H9 (cell line): ENCODE measurements at regions not wholly inside any gene's neighbourhood (a gene's known extent, or its start where the extent isn't known, plus 50 kb on each side); places are given as distances from the start of the nearest gene placed in this dataset.

Experiments
- DNase-seq: peaks from one replicate; pipeline ENCODE4 v3.0.0-alpha.2; 2017
- H2AFZ ChIP-seq: one replicate; pipeline ENCODE4 v1.6.1; 2013; ENCODE audit warnings: mild to moderate bottlenecking, low read length, control low read depth, moderate library complexity
- H2AK5ac ChIP-seq: 2 replicates; pipeline ENCODE4 v1.6.1; 2013; ENCODE audit warnings: low read length, control low read depth, mixed read lengths; ENCODE audit not compliant: insufficient read length
- H2BK120ac ChIP-seq: one replicate; pipeline ENCODE4 v1.6.1; 2013; ENCODE audit warnings: low read depth, mild to moderate bottlenecking, low read length, control low read depth, inconsistent platforms; ENCODE audit not compliant: poor library complexity, severe bottlenecking
- H2BK12ac ChIP-seq: 2 replicates; pipeline ENCODE4 v1.6.1; 2013; ENCODE audit warnings: low read length, control low read depth, mixed read lengths, low read depth; ENCODE audit not compliant: insufficient read length
- H2BK15ac ChIP-seq: 2 replicates; pipeline ENCODE4 v1.6.1; 2013; ENCODE audit warnings: low read depth, low read length, control low read depth
- H2BK20ac ChIP-seq: one replicate; pipeline ENCODE4 v1.6.1; 2013; ENCODE audit warnings: low read depth, mild to moderate bottlenecking, low read length, control low read depth, inconsistent platforms; ENCODE audit not compliant: poor library complexity, severe bottlenecking
- H2BK5ac ChIP-seq: 2 replicates; pipeline ENCODE4 v1.6.1; 2013; ENCODE audit warnings: low read length, control low read depth, mixed read lengths; ENCODE audit not compliant: insufficient read length
- H3K14ac ChIP-seq: 2 replicates; pipeline ENCODE4 v1.6.1; 2013; ENCODE audit warnings: low read length, control low read depth; ENCODE audit not compliant: insufficient read depth
- H3K18ac ChIP-seq: 2 replicates; pipeline ENCODE4 v1.6.1; 2013; ENCODE audit warnings: low read depth, mild to moderate bottlenecking, mixed read lengths, low read length, control low read depth; ENCODE audit not compliant: insufficient read length
- H3K23ac ChIP-seq: 2 replicates; pipeline ENCODE4 v1.6.1; 2013; ENCODE audit warnings: low read length, control low read depth, mixed read lengths, low read depth; ENCODE audit not compliant: insufficient read length
- H3K23me2 ChIP-seq: 2 replicates; pipeline ENCODE4 v1.6.1; 2013; ENCODE audit warnings: low read depth, mild to moderate bottlenecking, mixed read lengths, low read length, control low read depth; ENCODE audit not compliant: insufficient read length, poor library complexity, severe bottlenecking
- H3K27ac ChIP-seq: 2 replicates; pipeline ENCODE4 v1.5.1; 2013; ENCODE audit warnings: low read length, control low read depth, mixed read lengths, low read depth; ENCODE audit not compliant: insufficient read length
- H3K27me3 ChIP-seq: 2 replicates; pipeline ENCODE4 v1.6.1; 2013; ENCODE audit warnings: low read length, control low read depth, inconsistent platforms; ENCODE audit not compliant: insufficient read depth
- H3K4ac ChIP-seq: 2 replicates; pipeline ENCODE4 v1.6.1; 2013; ENCODE audit warnings: low read depth, mild to moderate bottlenecking, control low read depth, inconsistent platforms, low read length, moderate library complexity
- H3K4me1 ChIP-seq: 2 replicates; pipeline ENCODE4 v1.6.1; 2013; ENCODE audit warnings: low read length, control low read depth, inconsistent platforms; ENCODE audit not compliant: insufficient read depth
- H3K4me2 ChIP-seq: 2 replicates; pipeline ENCODE4 v1.6.1; 2013; ENCODE audit warnings: low read length, control low read depth, mixed read lengths; ENCODE audit not compliant: insufficient read length, insufficient read depth
- H3K56ac ChIP-seq: 2 replicates; pipeline ENCODE4 v1.6.1; 2013; ENCODE audit warnings: low read depth, mild to moderate bottlenecking, mixed read lengths, low read length, control low read depth; ENCODE audit not compliant: insufficient read length
- H3K79me1 ChIP-seq: 2 replicates; pipeline ENCODE4 v1.6.1; 2013; ENCODE audit warnings: low read depth, mild to moderate bottlenecking, moderate library complexity, low read length, control low read depth, inconsistent platforms; ENCODE audit not compliant: insufficient read depth, poor library complexity, severe bottlenecking
- H3K79me2 ChIP-seq: 2 replicates; pipeline ENCODE4 v1.6.1; 2013; ENCODE audit warnings: low read length, control low read depth, inconsistent platforms; ENCODE audit not compliant: insufficient read depth
- H3K9ac ChIP-seq: 2 replicates; pipeline ENCODE4 v1.6.1; 2013; ENCODE audit warnings: low read length, control low read depth, mixed read lengths; ENCODE audit not compliant: insufficient read length; ENCODE audit errors: extremely low read depth
- H3K9me3 ChIP-seq: one replicate; pipeline ENCODE4 v1.6.1; 2013; ENCODE audit warnings: low read depth, low read length, inconsistent platforms; ENCODE audit not compliant: control insufficient read depth
- H3T11ph ChIP-seq: one replicate; pipeline ENCODE4 v1.6.1; 2013; ENCODE audit warnings: mild to moderate bottlenecking, low read length, control low read depth, inconsistent platforms
- H4K20me1 ChIP-seq: one replicate; pipeline ENCODE4 v1.6.1; 2013; ENCODE audit not compliant: control insufficient read depth, insufficient read length, insufficient read depth
- H4K5ac ChIP-seq: 2 replicates; pipeline ENCODE4 v1.6.1; 2013; ENCODE audit warnings: low read depth, mild to moderate bottlenecking, mixed read lengths, low read length, control low read depth; ENCODE audit not compliant: insufficient read length
- H4K8ac ChIP-seq: replicated peaks from 2 replicates; pipeline ENCODE4 v1.6.1; 2013; ENCODE audit warnings: low read length, control low read depth, mixed read lengths, low read depth; ENCODE audit not compliant: insufficient read length
- H4K91ac ChIP-seq: 2 replicates; pipeline ENCODE4 v1.6.1; 2013; ENCODE audit warnings: low read depth, mild to moderate bottlenecking, moderate library complexity, mixed read lengths, low read length, control low read depth; ENCODE audit not compliant: insufficient read length
- H3K27ac Mint-ChIP-seq, 3 experiments: 2 replicates in 2 of 3; 3 replicates in 1 of 3; pipeline ENCODE4 v1.8.0; 2020 to 2021; ENCODE audit warnings: mixed read lengths in 3 of 3, mild to moderate bottlenecking in 1 of 3, moderate library complexity in 1 of 3
- H3K27me3 Mint-ChIP-seq: 2 replicates; pipeline ENCODE4 v1.8.0; 2021; ENCODE audit warnings: low read depth, mild to moderate bottlenecking, moderate library complexity, mixed read lengths
- H3K36me3 Mint-ChIP-seq, 3 experiments: 2 replicates in 2 of 3; 3 replicates in 1 of 3; pipeline ENCODE4 v1.8.0; 2020 to 2021; ENCODE audit warnings: low read depth in 3 of 3, mixed read lengths in 3 of 3; ENCODE audit not compliant: insufficient read depth in 1 of 3
- H3K4me1 Mint-ChIP-seq, 2 experiments: 2 replicates each; pipeline ENCODE4 v1.8.0; 2020; ENCODE audit warnings: mixed read lengths in 2 of 2
- H3K4me3 Mint-ChIP-seq, 2 experiments: 2 replicates in 1 of 2; 3 replicates in 1 of 2; pipeline ENCODE4 v1.8.0; 2020 to 2021; ENCODE audit warnings: mild to moderate bottlenecking in 2 of 2, mixed read lengths in 2 of 2, moderate library complexity in 1 of 2
- H3K9me3 Mint-ChIP-seq, 2 experiments: 2 replicates in 1 of 2; 3 replicates in 1 of 2; pipeline ENCODE4 v1.8.0; 2020; ENCODE audit warnings: mild to moderate bottlenecking in 2 of 2, mixed read lengths in 2 of 2, moderate library complexity in 1 of 2
- TF ChIP-seq, protein P1 (sequence below): fragments of 200-600 bp; sonication (generic); conservative IDR thresholded peaks from 3 replicates; pipeline ENCODE4 v1.8.0; 2021; ENCODE audit warnings: antibody characterized with exemption, mild to moderate bottlenecking

DNA sequence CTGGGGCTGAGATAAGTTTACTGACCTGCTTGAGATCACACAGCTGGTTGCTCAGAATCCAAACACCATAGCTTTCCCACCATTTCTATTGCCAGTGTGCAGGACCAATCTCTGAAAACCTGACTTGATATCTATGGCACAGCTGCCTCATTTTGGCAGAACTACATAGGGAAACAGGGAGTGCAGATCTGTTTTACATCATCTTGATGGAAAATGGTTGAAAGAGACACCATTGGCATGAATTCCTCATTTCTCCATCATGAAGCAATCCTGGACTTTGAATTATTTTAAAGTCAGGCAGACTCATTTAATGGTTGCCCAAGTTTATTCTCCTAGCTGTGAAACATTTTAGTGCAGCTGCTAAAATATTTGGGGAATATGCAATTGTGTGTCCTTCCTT is 1628.2 kb upstream of the SLC10A2 start:
- Histone ChIP-seq H3K14ac (no peak overlapping the region), H3K4me2 (no peak overlapping the region), H3K9me3 (no peaks in the 10 kb centered on the region), H3T11ph (no peak overlapping the region), H3K4ac (no peak overlapping the region), H4K91ac (no peak overlapping the region), H4K20me1 (no peaks in the 10 kb centered on the region), H2AFZ (no peak overlapping the region), H2BK15ac (no peak overlapping the region), H3K79me2 (no peaks in the 10 kb centered on the region), H2BK5ac (no peak overlapping the region), H3K18ac (no peak overlapping the region), H2BK20ac (no peak overlapping the region), H3K9ac (no peak overlapping the region), H3K56ac (no peak overlapping the region), H3K23ac (no peak overlapping the region), H2AK5ac (no peak overlapping the region), H3K4me1 (no peaks in the 10 kb centered on the region), H3K23me2 (no peaks in the 10 kb centered on the region), H4K8ac (no peak overlapping the region), H4K5ac (no peak overlapping the region), H2BK120ac (no peak overlapping the region), H3K27me3 (no peaks in the 10 kb centered on the region), H3K27ac (no peak overlapping the region), H2BK12ac (no peak overlapping the region), H3K79me1 (no peaks in the 10 kb centered on the region)
- H3K27ac Mint-ChIP-seq: no peak overlapping the region
- no peak for DNase-seq
- H3K9me3 Mint-ChIP-seq: no peaks in the 10 kb centered on the region; a peak in 1 of 5 replicates
- H3K27me3 Mint-ChIP-seq: no peaks in the 10 kb centered on the region
- H3K36me3 Mint-ChIP-seq: no peaks in the 10 kb centered on the region
- TF ChIP-seq, protein P1, sequence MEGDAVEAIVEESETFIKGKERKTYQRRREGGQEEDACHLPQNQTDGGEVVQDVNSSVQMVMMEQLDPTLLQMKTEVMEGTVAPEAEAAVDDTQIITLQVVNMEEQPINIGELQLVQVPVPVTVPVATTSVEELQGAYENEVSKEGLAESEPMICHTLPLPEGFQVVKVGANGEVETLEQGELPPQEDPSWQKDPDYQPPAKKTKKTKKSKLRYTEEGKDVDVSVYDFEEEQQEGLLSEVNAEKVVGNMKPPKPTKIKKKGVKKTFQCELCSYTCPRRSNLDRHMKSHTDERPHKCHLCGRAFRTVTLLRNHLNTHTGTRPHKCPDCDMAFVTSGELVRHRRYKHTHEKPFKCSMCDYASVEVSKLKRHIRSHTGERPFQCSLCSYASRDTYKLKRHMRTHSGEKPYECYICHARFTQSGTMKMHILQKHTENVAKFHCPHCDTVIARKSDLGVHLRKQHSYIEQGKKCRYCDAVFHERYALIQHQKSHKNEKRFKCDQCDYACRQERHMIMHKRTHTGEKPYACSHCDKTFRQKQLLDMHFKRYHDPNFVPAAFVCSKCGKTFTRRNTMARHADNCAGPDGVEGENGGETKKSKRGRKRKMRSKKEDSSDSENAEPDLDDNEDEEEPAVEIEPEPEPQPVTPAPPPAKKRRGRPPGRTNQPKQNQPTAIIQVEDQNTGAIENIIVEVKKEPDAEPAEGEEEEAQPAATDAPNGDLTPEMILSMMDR: no peak
- H3K4me3 Mint-ChIP-seq: no peak overlapping the region
- H3K4me1 Mint-ChIP-seq: no peaks in the 10 kb centered on the region
